ENCODE measurements at regions not wholly inside any gene's neighbourhood (a gene's known extent, or its start where the extent isn't known, plus 50 kb on each side); places are given as distances from the start of the nearest gene placed in this dataset.

- no peak for ATAC-seq (ENCODE audit: low read depth)
- TF ChIP-seq CTCF (IDR thresholded peaks at IDR 0.05) = no peak
- POLR2A ChIA-PET = no interaction called here
- no peaks in the 10 kb centered on the region for H3K9me3 Mint-ChIP-seq
- H3K27ac Mint-ChIP-seq = no peak overlapping the region
- intact Hi-C loops (cut with micrococcal nuclease) = loop anchor here (10.0 kb wide), 1 partner anchor 206 kb away; no protein-coding TSS in a partner anchor
- no peaks in the 10 kb centered on the region for H3K36me3 Mint-ChIP-seq (ENCODE audit: low read depth)
- peaks cover 55% of the 10 kb centered on the region for H3K4me1 Mint-ChIP-seq
- no peaks in the 10 kb centered on the region for H3K27me3 Mint-ChIP-seq
- no peak overlapping the region for H3K4me3 Mint-ChIP-seq
- CTCF ChIA-PET = no interaction called here
- no peak for DNase-seq
Measured at GRCh38 chr9:90020276-90020871, 415.6 kb downstream of the GADD45G start.

GRCh38 chr9:90021216-90021906 lies 416.5 kb downstream of the GADD45G start:
- CTCF ChIA-PET = no interaction called here

GRCh38 chr9:90022474-90022873 lies 417.7 kb downstream of the GADD45G start:
- DNase-seq = no peak

More at GRCh38 chr9:90021216-90021906, 416.5 kb downstream of the GADD45G start:
- ATAC-seq (ENCODE audit: low read depth) (no peak), DNase-seq (no peak)
- H3K36me3 Mint-ChIP-seq (ENCODE audit: low read depth) = no peaks in the 10 kb centered on the region
- intact Hi-C loops (cut with micrococcal nuclease) = loop anchor here (10.0 kb wide), 1 partner anchor 207 kb away; no protein-coding TSS in a partner anchor
- H3K27me3 Mint-ChIP-seq = no peaks in the 10 kb centered on the region
- no peak overlapping the region for H3K27ac Mint-ChIP-seq
- no peaks in the 10 kb centered on the region for H3K9me3 Mint-ChIP-seq
- no peak overlapping the region for H3K4me3 Mint-ChIP-seq
- TF ChIP-seq CTCF (IDR thresholded peaks at IDR 0.05) = no peak
- POLR2A ChIA-PET = no interaction called here
- H3K4me1 Mint-ChIP-seq = peaks cover 65% of the 10 kb centered on the region

GRCh38 chr9:90023861-90024260 lies 419.0 kb downstream of the GADD45G start:
- ChIA-PET CTCF (interaction anchor here (0.7 to 1.8 kb wide), 6 partner anchors 12 to 430 kb away, joined by 3 to 5 read pairs (median 3); no protein-coding TSS in a partner anchor), POLR2A (interaction anchor here (1.0 to 1.7 kb wide), 3 partner anchors 14 to 208 kb away, joined by 3 to 4 read pairs (median 4); no protein-coding TSS in a partner anchor)
- intact Hi-C loops (cut with micrococcal nuclease) = loop anchor here (1.0 to 10.0 kb wide), 3 partner anchors 15 to 420 kb away; no protein-coding TSS in a partner anchor
- Mint-ChIP-seq H3K27me3 (no peaks in the 10 kb centered on the region), H3K36me3 (ENCODE audit: low read depth) (no peaks in the 10 kb centered on the region), H3K4me1 (peaks cover 65% of the 10 kb centered on the region), H3K4me3 (peak overlapping the region; percentile 9), H3K27ac (peak overlapping the region; percentile 70), H3K9me3 (no peaks in the 10 kb centered on the region)
- no peak for TF ChIP-seq CTCF (IDR thresholded peaks at IDR 0.05)
- DNase-seq (no peak), ATAC-seq (ENCODE audit: low read depth) (peak; percentile 41)

More at GRCh38 chr9:90022474-90022873, 417.7 kb downstream of the GADD45G start:
- intact Hi-C loops (cut with micrococcal nuclease) = loop anchor here (10.0 kb wide), 1 partner anchor 208 kb away; no protein-coding TSS in a partner anchor
- ChIA-PET CTCF (no interaction called here), POLR2A (no interaction called here)
- ATAC-seq (ENCODE audit: low read depth) = no peak
- Mint-ChIP-seq H3K27ac (peak overlapping the region; percentile 70), H3K36me3 (ENCODE audit: low read depth) (no peaks in the 10 kb centered on the region), H3K4me1 (peaks cover 71% of the 10 kb centered on the region), H3K4me3 (no peak overlapping the region), H3K9me3 (no peaks in the 10 kb centered on the region), H3K27me3 (no peaks in the 10 kb centered on the region)
- no peak for TF ChIP-seq CTCF (IDR thresholded peaks at IDR 0.05)

GRCh38 chr9:90024409-90024808 lies 419.6 kb downstream of the GADD45G start:
- Mint-ChIP-seq H3K9me3 (no peaks in the 10 kb centered on the region), H3K36me3 (ENCODE audit: low read depth) (no peaks in the 10 kb centered on the region), H3K4me1 (peaks cover 65% of the 10 kb centered on the region), H3K27ac (peak overlapping the region; percentile 70), H3K4me3 (peak overlapping the region; percentile 69), H3K27me3 (no peaks in the 10 kb centered on the region)
- DNase-seq (no peak), ATAC-seq (ENCODE audit: low read depth) (peak; percentile 82)
- ChIA-PET CTCF (interaction anchor here (0.7 to 1.8 kb wide), 6 partner anchors 13 to 431 kb away, joined by 3 to 5 read pairs (median 3); no protein-coding TSS in a partner anchor), POLR2A (interaction anchor here (1.0 to 1.7 kb wide), 3 partner anchors 15 to 208 kb away, joined by 3 to 4 read pairs (median 4); no protein-coding TSS in a partner anchor)
- TF ChIP-seq CTCF (IDR thresholded peaks at IDR 0.05) = no peak
- intact Hi-C loops (cut with micrococcal nuclease) = loop anchor here (1.0 to 10.0 kb wide), 3 partner anchors 16 to 420 kb away; no protein-coding TSS in a partner anchor

Measured in activated B cell treated with CpG ODN at 0.5 μM for 24 hours (primary cell).